ENCODE measurements at regions not wholly inside any gene's neighbourhood (a gene's known extent, or its start where the extent isn't known, plus 50 kb on each side); places are given as distances from the start of the nearest gene placed in this dataset.

- DNase-seq (no peak), ATAC-seq (no peak)
- no peak overlapping the region for H3K4me3 Mint-ChIP-seq
- peaks cover 20% of the 10 kb centered on the region for H3K27me3 Mint-ChIP-seq
- H3K27ac Mint-ChIP-seq, result no peak overlapping the region
- H3K4me1 Mint-ChIP-seq, result peaks cover 57% of the 10 kb centered on the region
- peaks cover 6 to 8% of the 10 kb centered on the region in 2 donors for H3K9me3 Mint-ChIP-seq
Observed at GRCh38 chr1:224500796-224501195, 66.2 kb upstream of the WDR26 start.

GRCh38 chr1:224501836-224502235 is 67.2 kb upstream of the WDR26 start:
- H3K27me3 Mint-ChIP-seq, result peaks cover 20% of the 10 kb centered on the region
- ATAC-seq, result no peak
- no peak overlapping the region for H3K4me3 Mint-ChIP-seq
- no peak for DNase-seq
- H3K4me1 Mint-ChIP-seq, result peaks cover 57% of the 10 kb centered on the region
- peaks cover 4% of the 10 kb centered on the region in 2 donors for H3K9me3 Mint-ChIP-seq
- H3K27ac Mint-ChIP-seq, result no peak overlapping the region

GRCh38 chr1:224502459-224503160 is 68.0 kb upstream of the WDR26 start:
- peaks cover 20% of the 10 kb centered on the region for H3K27me3 Mint-ChIP-seq
- ATAC-seq, result no peak
- H3K9me3 Mint-ChIP-seq, result no peaks in the 10 kb centered on the region
- peak overlapping the region in 1 of 2 donors; percentile 72 for H3K27ac Mint-ChIP-seq
- peak overlapping the region in 1 of 2 donors; percentile 42 for H3K4me3 Mint-ChIP-seq
- peaks cover 50% of the 10 kb centered on the region for H3K4me1 Mint-ChIP-seq
- no peak for DNase-seq

GRCh38 chr1:224503161-224504118 is 68.8 kb upstream of the WDR26 start:
- Mint-ChIP-seq H3K4me3 (peak overlapping the region; percentile 20 to 60), H3K27ac (peak overlapping the region; percentile 60 to 79), H3K9me3 (no peaks in the 10 kb centered on the region), H3K4me1 (peaks cover 42% of the 10 kb centered on the region), H3K27me3 (peaks cover 20% of the 10 kb centered on the region)
- ATAC-seq, result peak; percentile 74
- peak; percentile 34 to 44 for DNase-seq

GRCh38 chr1:224504297-224505041 is 69.9 kb upstream of the WDR26 start:
- DNase-seq (no peak), ATAC-seq (no peak)
- Mint-ChIP-seq H3K4me1 (peaks cover 33% of the 10 kb centered on the region), H3K9me3 (no peaks in the 10 kb centered on the region), H3K27ac (no peak overlapping the region), H3K27me3 (peaks cover 20% of the 10 kb centered on the region), H3K4me3 (no peak overlapping the region)

- Mint-ChIP-seq H3K27ac (no peak overlapping the region), H3K4me1 (peaks cover 26% of the 10 kb centered on the region), H3K9me3 (no peaks in the 10 kb centered on the region), H3K27me3 (peaks cover 20% of the 10 kb centered on the region), H3K4me3 (no peak overlapping the region)
- ATAC-seq (no peak), DNase-seq (no peak)
Observed at GRCh38 chr1:224505454-224506093, 71.0 kb upstream of the WDR26 start.

GRCh38 chr1:224506141-224506814 is 71.7 kb upstream of the WDR26 start:
- ATAC-seq (no peak), DNase-seq (no peak)
- no peaks in the 10 kb centered on the region for H3K9me3 Mint-ChIP-seq
- H3K4me1 Mint-ChIP-seq, result peaks cover 23% of the 10 kb centered on the region
- peak overlapping the region in 1 of 2 donors; percentile 87 for H3K27ac Mint-ChIP-seq
- H3K27me3 Mint-ChIP-seq, result peaks cover 20% of the 10 kb centered on the region
- H3K4me3 Mint-ChIP-seq, result no peak overlapping the region

- H3K4me1 Mint-ChIP-seq, result peaks cover 17% of the 10 kb centered on the region
- no peak for DNase-seq
- peaks cover 9% of the 10 kb centered on the region for H3K27me3 Mint-ChIP-seq
- H3K4me3 Mint-ChIP-seq, result no peak overlapping the region
- no peak overlapping the region for H3K27ac Mint-ChIP-seq
- H3K9me3 Mint-ChIP-seq, result no peaks in the 10 kb centered on the region
- ATAC-seq, result no peak
Observed at GRCh38 chr1:224507771-224508523, 73.3 kb upstream of the WDR26 start.

GRCh38 chr1:224509907-224510306 is 75.3 kb upstream of the WDR26 start:
- no peaks in the 10 kb centered on the region for H3K27me3 Mint-ChIP-seq
- peaks cover 13% of the 10 kb centered on the region for H3K4me1 Mint-ChIP-seq
- DNase-seq (no peak), ATAC-seq (no peak)
- H3K4me3 Mint-ChIP-seq, result no peak overlapping the region
- no peaks in the 10 kb centered on the region for H3K9me3 Mint-ChIP-seq
- peak overlapping the region; percentile 26 to 50 for H3K27ac Mint-ChIP-seq

GRCh38 chr1:224510880-224511645 is 76.5 kb upstream of the WDR26 start:
- no peaks in the 10 kb centered on the region for H3K27me3 Mint-ChIP-seq
- no peak for DNase-seq
- H3K27ac Mint-ChIP-seq, result peak overlapping the region in 1 of 2 donors; percentile 21

GRCh38 chr1:224512600-224513151 is 78.1 kb upstream of the WDR26 start:
- no peak overlapping the region for H3K4me3 Mint-ChIP-seq

More at GRCh38 chr1:224510880-224511645, 76.5 kb upstream of the WDR26 start:
- no peak for ATAC-seq
- Mint-ChIP-seq H3K4me1 (peaks cover 13% of the 10 kb centered on the region), H3K4me3 (no peak overlapping the region), H3K9me3 (no peaks in the 10 kb centered on the region)

GRCh38 chr1:224513383-224513782 is 78.8 kb upstream of the WDR26 start:
- Mint-ChIP-seq H3K27ac (no peak overlapping the region), H3K27me3 (no peaks in the 10 kb centered on the region), H3K9me3 (no peaks in the 10 kb centered on the region), H3K4me3 (no peak overlapping the region), H3K4me1 (peaks cover 13% of the 10 kb centered on the region)
- peak; percentile 14 for ATAC-seq
- DNase-seq, result no peak

More at GRCh38 chr1:224512600-224513151, 78.1 kb upstream of the WDR26 start:
- Mint-ChIP-seq H3K9me3 (no peaks in the 10 kb centered on the region), H3K4me1 (peaks cover 13% of the 10 kb centered on the region), H3K27me3 (no peaks in the 10 kb centered on the region), H3K27ac (no peak overlapping the region)
- DNase-seq (no peak), ATAC-seq (no peak)

GRCh38 chr1:224513787-224514209 is 79.2 kb upstream of the WDR26 start:
- no peak overlapping the region for H3K27ac Mint-ChIP-seq
- H3K4me1 Mint-ChIP-seq, result peaks cover 13% of the 10 kb centered on the region
- no peaks in the 10 kb centered on the region for H3K27me3 Mint-ChIP-seq
- no peaks in the 10 kb centered on the region for H3K9me3 Mint-ChIP-seq
- peak; percentile 91 for ATAC-seq
- H3K4me3 Mint-ChIP-seq, result no peak overlapping the region
- DNase-seq, result peak; percentile 84

Data from stimulated activated naive CD8-positive, alpha-beta T cell treated with anti-CD3 and anti-CD28 coated beads, Interleukin-15, amount 100 ng/mL, for 72 hours (primary cell).